NCI-H128 (cell line): ENCODE measurements at regions not wholly inside any gene's neighbourhood (a gene's known extent, or its start where the extent isn't known, plus 50 kb on each side); places are given as distances from the start of the nearest gene placed in this dataset.

ENCODE experiments used
- DNase-seq: peaks from one replicate; lab custom pipeline; 2025; ENCODE audit not compliant: unreplicated experiment; lab: John Stamatoyannopoulos, UW

GRCh38 chr5:19406576-19407365, 581.2 kb downstream of the CDH18 start:
- no peak for DNase-seq

DNA sequence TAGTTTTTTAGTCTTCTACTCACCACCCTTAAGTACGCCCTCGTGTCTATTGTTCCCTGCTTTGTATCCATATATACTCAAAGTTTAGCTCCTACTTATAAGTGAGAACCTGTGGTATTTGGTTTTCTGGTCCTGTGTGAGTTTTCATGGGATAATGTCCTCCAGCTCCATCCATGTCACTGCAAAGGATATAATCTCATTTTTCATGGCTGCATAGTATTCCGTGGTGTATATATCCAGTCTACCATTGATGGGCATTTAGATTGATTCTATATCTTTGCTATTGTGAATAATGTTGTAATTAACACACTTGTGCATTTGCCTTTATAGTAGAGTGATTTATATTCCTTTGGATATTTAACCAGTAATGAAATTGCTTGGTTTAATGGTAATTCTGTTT, 579.9 kb downstream of the CDH18 start:
- DNase-seq = no peak

DNA sequence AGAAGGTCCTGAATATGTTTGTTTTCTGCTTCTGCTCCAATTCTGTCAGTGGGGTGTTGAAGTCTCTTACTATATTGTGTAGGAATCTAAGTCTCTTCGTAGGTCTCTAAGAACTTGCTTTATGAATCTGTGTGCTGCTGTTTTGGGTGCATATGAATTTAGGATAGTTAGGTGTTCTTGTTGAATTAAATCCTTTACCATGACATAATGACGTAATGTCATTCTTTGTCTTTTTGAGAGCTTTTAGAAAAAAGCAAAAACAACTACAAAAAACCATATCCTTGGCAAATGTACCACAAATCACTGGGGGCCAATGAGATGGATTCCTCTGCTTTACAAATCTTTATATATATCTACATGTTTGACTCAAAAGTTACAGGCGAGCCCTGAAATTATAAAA, 576.1 kb downstream of the CDH18 start:
- no peak for DNase-seq
